MCF 10A (cell line): ENCODE measurements at regions not wholly inside any gene's neighbourhood (a gene's known extent, or its start where the extent isn't known, plus 50 kb on each side); places are given as distances from the start of the nearest gene placed in this dataset.

Experiments
- BruUV-seq: library from RNA; stranded (reverse); fragments of 400-500 nt; replicated peaks from 2 replicates; lab custom pipeline; 2021; lab: Mats Ljungman, UMichigan
- CTCF ChIA-PET: fragments of 300-600 bp; sonication (Branson Sonifier 250); formaldehyde crosslinking; extraction: SDS; loops from one replicate; lab custom pipeline; 2021; ENCODE audit warnings: antibody characterized with exemption, inconsistent platforms; lab: Yijun Ruan, JAX
- POLR2A ChIA-PET: fragments of 300-600, 350-650 bp; sonication (Branson Sonifier 250); formaldehyde crosslinking; extraction: SDS; loops from one replicate; lab custom pipeline; 2020; ENCODE audit warnings: antibody characterized with exemption, inconsistent platforms; lab: Yijun Ruan, JAX
- DNase-seq: peaks from one replicate; pipeline ENCODE4 v3.0.0-alpha.2; 2018; ENCODE audit not compliant: unreplicated experiment
- H3K27ac Mint-ChIP-seq: one replicate; pipeline ENCODE4 v1.8.0; 2022; ENCODE audit warnings: mild to moderate bottlenecking, low read depth, mixed read lengths; ENCODE audit not compliant: unreplicated experiment
- H3K27me3 Mint-ChIP-seq: one replicate; pipeline ENCODE4 v1.8.0; 2022; ENCODE audit warnings: mixed read lengths; ENCODE audit not compliant: insufficient read depth, unreplicated experiment
- H3K36me3 Mint-ChIP-seq: one replicate; pipeline ENCODE4 v1.8.0; 2022; ENCODE audit warnings: mild to moderate bottlenecking, moderate library complexity, mixed read lengths; ENCODE audit not compliant: insufficient read depth, unreplicated experiment
- H3K4me1 Mint-ChIP-seq: one replicate; pipeline ENCODE4 v1.8.0; 2022; ENCODE audit warnings: mixed read lengths; ENCODE audit not compliant: insufficient read depth, unreplicated experiment
- H3K4me3 Mint-ChIP-seq: one replicate; pipeline ENCODE4 v1.8.0; 2022; ENCODE audit warnings: mild to moderate bottlenecking, moderate library complexity, mixed read lengths; ENCODE audit not compliant: unreplicated experiment
- H3K9me3 Mint-ChIP-seq: one replicate; pipeline ENCODE4 v1.8.0; 2022; ENCODE audit warnings: mixed read lengths; ENCODE audit not compliant: unreplicated experiment
- intact Hi-C: fragments of 100-400 bp; cut with micrococcal nuclease; formaldehyde crosslinking; loops from 2 replicates; pipeline ENCODE4 v1.14.1; 2022
- TF ChIP-seq, protein P1 (sequence below): fragments of 200-600 bp; IDR thresholded peaks from one replicate; pipeline ENCODE4 v1.8.0; 2022; ENCODE audit warnings: antibody characterized with exemption, mild to moderate bottlenecking; ENCODE audit not compliant: unreplicated experiment

GRCh38 chr5:22916393-22916792 lies 63.2 kb upstream of the CDH12 start:
- intact Hi-C loops = no loop called here
- Mint-ChIP-seq H3K36me3 (no peaks in the 10 kb centered on the region), H3K27me3 (no peaks in the 10 kb centered on the region), H3K4me3 (no peak overlapping the region), H3K4me1 (no peaks in the 10 kb centered on the region), H3K9me3 (peaks cover 12% of the 10 kb centered on the region), H3K27ac (no peak overlapping the region)
- ChIA-PET POLR2A (interaction anchor here (0.7 kb wide), 1 partner anchor 25 kb away, joined by 3 read pairs; no protein-coding TSS in a partner anchor), CTCF (interaction anchor here (0.5 kb wide), 1 partner anchor 112 kb away, joined by 4 read pairs; no protein-coding TSS in a partner anchor)
- BruUV-seq = no TSS peak
- no peak for DNase-seq
- TF ChIP-seq, protein P1, sequence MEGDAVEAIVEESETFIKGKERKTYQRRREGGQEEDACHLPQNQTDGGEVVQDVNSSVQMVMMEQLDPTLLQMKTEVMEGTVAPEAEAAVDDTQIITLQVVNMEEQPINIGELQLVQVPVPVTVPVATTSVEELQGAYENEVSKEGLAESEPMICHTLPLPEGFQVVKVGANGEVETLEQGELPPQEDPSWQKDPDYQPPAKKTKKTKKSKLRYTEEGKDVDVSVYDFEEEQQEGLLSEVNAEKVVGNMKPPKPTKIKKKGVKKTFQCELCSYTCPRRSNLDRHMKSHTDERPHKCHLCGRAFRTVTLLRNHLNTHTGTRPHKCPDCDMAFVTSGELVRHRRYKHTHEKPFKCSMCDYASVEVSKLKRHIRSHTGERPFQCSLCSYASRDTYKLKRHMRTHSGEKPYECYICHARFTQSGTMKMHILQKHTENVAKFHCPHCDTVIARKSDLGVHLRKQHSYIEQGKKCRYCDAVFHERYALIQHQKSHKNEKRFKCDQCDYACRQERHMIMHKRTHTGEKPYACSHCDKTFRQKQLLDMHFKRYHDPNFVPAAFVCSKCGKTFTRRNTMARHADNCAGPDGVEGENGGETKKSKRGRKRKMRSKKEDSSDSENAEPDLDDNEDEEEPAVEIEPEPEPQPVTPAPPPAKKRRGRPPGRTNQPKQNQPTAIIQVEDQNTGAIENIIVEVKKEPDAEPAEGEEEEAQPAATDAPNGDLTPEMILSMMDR = no peak

GRCh38 chr5:22911019-22911418 lies 57.9 kb upstream of the CDH12 start:
- CTCF ChIA-PET = interaction anchor here (0.8 to 1.4 kb wide), 2 partner anchors 117 to 624 kb away, joined by 3 to 4 read pairs; no protein-coding TSS in a partner anchor
- H3K9me3 Mint-ChIP-seq = no peaks in the 10 kb centered on the region
- H3K27me3 Mint-ChIP-seq = no peaks in the 10 kb centered on the region
- POLR2A ChIA-PET = interaction anchor here (1.2 to 1.4 kb wide), 2 partner anchors 18 to 118 kb away, joined by 3 to 7 read pairs; no protein-coding TSS in a partner anchor
- no peak for DNase-seq
- TF ChIP-seq, protein P1 = no peak
- H3K27ac Mint-ChIP-seq = no peak overlapping the region
- peaks cover 12% of the 10 kb centered on the region for H3K4me1 Mint-ChIP-seq
- no TSS peak for BruUV-seq
- intact Hi-C loops = no loop called here
- no peak overlapping the region for H3K4me3 Mint-ChIP-seq
- no peaks in the 10 kb centered on the region for H3K36me3 Mint-ChIP-seq

GRCh38 chr5:22910523-22910922 lies 57.4 kb upstream of the CDH12 start:
- TF ChIP-seq, protein P1 = no peak

DNA sequence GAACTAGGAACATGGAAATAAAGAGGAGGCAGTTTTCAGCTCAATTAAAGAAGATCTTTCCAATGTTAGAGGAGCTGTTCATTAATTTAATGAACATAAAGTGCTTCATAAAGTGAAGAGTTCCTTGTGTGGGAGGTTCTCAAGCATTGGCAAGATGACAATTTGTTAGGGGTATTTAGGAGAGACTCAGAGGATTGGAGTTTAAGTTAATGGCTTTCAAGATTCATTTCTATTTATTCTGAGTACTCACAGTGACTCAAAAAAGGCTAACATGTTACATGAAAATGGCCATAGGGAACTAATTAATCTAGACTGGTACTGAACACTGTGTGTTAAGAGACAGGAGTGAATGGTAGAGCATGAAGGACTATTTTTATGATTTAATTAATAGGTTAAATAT lies 55.4 kb upstream of the CDH12 start:
- Mint-ChIP-seq H3K36me3 (no peaks in the 10 kb centered on the region), H3K4me1 (peaks cover 12% of the 10 kb centered on the region), H3K9me3 (no peaks in the 10 kb centered on the region)

More at GRCh38 chr5:22910523-22910922, 57.4 kb upstream of the CDH12 start:
- Mint-ChIP-seq H3K4me1 (peaks cover 12% of the 10 kb centered on the region), H3K9me3 (no peaks in the 10 kb centered on the region), H3K36me3 (no peaks in the 10 kb centered on the region), H3K27me3 (no peaks in the 10 kb centered on the region), H3K4me3 (no peak overlapping the region), H3K27ac (no peak overlapping the region)
- DNase-seq = no peak
- BruUV-seq = no TSS peak
- CTCF ChIA-PET = no interaction called here
- POLR2A ChIA-PET = interaction anchor here (1.4 kb wide), 1 partner anchor 118 kb away, joined by 7 read pairs; no protein-coding TSS in a partner anchor
- intact Hi-C loops = no loop called here

More for the DNA sequence above, 55.4 kb upstream of the CDH12 start:
- DNase-seq = no peak
- Mint-ChIP-seq H3K27ac (peak overlapping the region; percentile 85), H3K4me3 (peak overlapping the region; percentile 7), H3K27me3 (no peaks in the 10 kb centered on the region)
- intact Hi-C loops = no loop called here
- CTCF ChIA-PET = interaction anchor here (0.5 to 1.6 kb wide), 6 partner anchors 15 to 301 kb away, joined by 3 to 5 read pairs (median 4); no protein-coding TSS in a partner anchor
- TF ChIP-seq, protein P1 = no peak
- BruUV-seq = no TSS peak
- POLR2A ChIA-PET = interaction anchor here (0.7 to 4.2 kb wide), 13 partner anchors 12 to 542 kb away, joined by 3 to 27 read pairs (median 4); no protein-coding TSS in a partner anchor
